GM12873 (cell line): ENCODE measurements at regions not wholly inside any gene's neighbourhood (a gene's known extent, or its start where the extent isn't known, plus 50 kb on each side); places are given as distances from the start of the nearest gene placed in this dataset.

Experiments used
- TF ChIP-seq, protein P1 (sequence below): IDR thresholded peaks from 2 replicates; pipeline ENCODE4 v1.5.1; 2012; ENCODE audit warnings: low read depth, mild to moderate bottlenecking, moderate library complexity, low read length, control low read depth; ENCODE audit not compliant: insufficient read depth; ENCODE audit errors: missing control alignments

DNA sequence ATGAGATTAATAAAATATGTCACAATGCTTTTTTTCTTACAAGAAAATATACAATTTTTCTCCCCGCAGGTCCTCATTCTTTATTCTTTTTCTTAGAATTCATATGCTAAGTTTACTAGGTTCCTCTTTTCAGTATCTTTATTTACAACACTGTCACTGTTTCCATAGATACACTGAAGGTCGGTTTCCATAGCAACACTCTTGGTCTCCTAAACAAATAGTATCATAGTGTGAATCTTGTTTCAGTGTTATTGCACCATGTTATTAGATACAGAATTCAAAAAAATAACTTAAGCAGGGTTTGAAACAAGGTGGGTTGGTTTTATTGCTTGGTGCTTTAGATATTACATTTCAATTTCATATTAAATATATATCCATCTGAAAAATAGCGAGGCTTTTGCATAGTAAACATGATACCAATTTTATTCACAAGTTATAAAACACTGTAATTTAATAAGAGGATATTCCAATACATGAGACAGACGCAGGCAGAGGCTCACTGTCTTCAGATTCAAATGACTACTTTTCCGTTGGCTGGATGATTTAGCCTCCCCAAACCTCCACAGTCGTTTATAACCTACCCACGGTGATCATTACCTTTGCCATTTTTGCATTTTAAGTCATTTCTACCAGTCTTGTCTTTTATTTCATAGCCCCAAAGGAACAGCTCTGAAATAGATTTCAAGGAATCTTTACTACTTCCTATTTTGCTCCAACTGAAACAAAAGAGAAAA is 88.9 kb upstream of the KLF6 start:
- TF ChIP-seq, protein P1, sequence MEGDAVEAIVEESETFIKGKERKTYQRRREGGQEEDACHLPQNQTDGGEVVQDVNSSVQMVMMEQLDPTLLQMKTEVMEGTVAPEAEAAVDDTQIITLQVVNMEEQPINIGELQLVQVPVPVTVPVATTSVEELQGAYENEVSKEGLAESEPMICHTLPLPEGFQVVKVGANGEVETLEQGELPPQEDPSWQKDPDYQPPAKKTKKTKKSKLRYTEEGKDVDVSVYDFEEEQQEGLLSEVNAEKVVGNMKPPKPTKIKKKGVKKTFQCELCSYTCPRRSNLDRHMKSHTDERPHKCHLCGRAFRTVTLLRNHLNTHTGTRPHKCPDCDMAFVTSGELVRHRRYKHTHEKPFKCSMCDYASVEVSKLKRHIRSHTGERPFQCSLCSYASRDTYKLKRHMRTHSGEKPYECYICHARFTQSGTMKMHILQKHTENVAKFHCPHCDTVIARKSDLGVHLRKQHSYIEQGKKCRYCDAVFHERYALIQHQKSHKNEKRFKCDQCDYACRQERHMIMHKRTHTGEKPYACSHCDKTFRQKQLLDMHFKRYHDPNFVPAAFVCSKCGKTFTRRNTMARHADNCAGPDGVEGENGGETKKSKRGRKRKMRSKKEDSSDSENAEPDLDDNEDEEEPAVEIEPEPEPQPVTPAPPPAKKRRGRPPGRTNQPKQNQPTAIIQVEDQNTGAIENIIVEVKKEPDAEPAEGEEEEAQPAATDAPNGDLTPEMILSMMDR: no peak

DNA sequence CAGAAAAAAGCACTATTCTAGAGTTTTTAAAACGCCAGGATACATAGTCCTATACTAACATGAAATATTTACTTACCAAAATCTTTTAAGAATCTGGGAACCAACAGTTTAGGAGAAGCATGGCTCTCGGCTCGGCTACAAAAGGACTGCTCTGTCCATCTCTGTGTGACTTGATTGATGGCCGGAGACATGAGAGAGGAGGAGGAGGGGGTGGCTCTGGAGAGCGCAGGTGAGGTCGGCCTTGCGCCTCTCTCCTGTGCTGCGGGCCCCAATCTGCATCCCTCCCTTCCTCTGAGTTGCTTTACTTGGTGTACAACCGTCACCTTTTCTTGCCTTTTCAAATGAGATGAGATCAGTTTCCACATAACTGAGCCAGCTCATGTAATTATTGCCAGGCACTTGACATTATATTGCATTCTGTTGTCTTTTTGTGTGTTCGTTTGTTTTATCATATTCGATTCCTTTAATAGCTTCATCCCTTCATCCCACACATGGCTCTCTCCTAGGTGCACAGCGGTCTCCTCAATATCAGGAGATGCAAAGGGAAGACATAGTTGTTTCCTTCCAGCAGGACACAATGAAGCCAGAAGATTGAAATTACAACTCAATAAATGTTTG is 87.8 kb upstream of the KLF6 start:
- TF ChIP-seq, protein P1: no peak

DNA sequence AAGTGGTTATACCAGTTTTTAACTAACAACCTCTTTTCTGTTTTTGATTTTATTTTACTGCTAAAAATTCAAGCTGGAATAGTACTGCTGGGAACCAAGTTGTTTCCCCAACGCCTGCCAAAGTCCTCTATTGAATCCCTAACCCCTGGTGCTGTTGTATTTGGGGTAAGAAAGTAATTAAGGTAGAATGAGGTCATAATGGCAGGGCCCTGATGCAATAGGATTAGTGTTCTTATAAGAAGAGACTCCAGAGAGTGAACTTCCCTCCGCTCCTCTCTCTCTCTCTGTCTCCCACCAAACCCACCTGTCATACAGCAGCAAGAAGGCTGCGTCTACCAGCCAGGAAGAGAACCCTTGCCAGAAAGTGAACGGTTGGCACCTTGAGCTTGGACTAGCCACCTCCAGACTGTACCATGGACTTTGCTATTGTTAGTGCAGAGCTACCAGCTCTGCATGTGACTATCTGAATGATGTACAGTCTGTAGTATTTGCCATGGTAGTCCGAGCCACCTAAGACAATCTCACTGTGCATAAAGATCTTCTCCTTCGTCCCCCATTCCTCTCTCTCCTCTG is 86.5 kb upstream of the KLF6 start:
- TF ChIP-seq, protein P1: no peak

DNA sequence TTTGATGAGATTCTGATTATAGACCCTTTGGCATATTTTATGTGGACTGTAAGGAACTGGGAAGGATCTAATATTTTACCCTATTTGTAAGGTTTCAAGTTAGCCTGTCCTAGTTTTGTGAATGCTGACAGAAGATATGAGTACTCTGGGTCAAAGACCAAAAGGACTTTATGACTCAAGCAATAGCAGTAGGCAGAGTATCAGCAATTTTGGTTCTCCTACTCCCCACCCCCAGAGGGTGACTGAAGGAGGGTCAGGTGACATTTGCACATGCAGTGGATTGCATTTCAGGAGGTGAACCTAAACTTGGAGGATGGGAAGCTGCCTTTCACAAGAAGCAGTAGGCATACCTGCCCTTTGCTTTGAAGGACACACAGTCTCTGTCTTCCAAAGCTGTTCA is 84.0 kb upstream of the KLF6 start:
- TF ChIP-seq, protein P1: no peak

DNA sequence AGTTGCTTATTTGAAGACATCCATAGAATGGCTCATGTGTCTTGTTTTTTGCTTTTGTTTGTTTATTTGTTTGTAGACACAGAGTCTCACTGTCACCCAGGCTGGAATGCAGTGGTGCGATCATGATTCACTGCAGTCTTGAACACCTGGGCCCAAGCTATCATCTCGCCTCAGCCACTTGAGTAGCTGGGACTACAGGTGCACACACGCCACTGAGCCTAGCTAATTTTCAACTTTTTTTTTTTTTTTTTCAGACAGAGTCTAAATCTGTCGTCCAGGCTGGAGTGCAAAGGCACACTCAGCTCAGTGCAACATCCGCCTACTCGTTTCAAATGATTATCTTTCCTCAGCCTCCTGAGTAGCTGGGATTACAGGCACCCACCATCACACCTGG is 83.3 kb upstream of the KLF6 start:
- TF ChIP-seq, protein P1: no peak

DNA sequence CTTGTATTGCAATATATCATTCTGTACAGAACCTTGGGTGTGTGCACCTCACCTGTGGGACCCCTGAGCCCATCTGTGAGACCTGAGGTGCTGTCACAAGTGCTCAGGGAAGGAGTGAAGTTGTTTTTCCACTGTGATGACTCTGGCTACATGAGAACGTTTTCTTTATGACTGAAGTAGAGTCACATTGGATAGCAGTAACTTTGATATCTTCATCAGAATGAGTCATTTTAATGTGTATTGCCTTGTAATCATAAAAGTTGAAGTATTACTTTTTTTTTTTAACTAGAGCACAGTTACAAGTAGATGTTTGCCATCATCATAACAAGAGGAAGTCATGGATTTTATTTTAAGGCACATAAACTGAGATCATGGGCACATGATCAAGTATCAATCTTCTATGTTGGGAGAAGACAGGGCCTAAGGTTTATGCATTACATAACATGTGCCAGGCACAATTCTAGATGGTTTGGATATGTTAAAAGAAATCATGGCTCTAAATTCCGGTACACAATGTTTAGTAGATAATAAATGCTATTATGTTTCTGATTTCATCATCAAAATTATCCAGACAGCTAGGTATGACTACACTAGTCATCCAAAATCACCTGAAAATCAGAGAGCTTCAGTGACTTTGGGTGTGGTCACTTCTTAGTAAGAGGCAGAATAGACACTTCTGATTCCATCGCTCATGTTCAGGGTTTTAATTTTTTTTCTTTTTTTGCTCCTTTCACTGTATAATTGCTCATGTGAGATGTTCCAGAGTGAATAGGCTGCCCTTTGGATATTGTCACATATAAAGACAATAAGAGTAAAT is 82.7 kb upstream of the KLF6 start:
- TF ChIP-seq, protein P1: no peak

DNA sequence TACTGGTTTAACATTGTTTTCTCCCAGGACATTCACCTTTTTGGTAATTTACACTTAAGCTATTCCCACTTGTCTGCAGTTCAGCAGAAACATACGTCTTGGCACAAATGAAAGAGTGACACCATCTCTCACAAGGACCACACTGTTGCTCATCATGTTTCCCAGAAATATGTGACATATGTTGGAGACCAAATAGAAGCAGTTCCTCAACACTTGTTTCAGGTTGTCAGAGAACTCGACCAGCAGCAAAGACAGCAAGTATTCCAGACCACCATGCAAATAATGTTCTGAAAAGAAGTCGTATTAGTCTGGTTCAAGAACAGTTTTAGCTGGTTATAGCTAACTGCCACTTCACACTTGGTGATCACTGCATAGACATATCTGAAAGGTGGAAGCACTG is 81.3 kb upstream of the KLF6 start:
- TF ChIP-seq, protein P1: no peak
